MCF 10A (cell line): ENCODE measurements at regions not wholly inside any gene's neighbourhood (a gene's known extent, or its start where the extent isn't known, plus 50 kb on each side); places are given as distances from the start of the nearest gene placed in this dataset.

Experiments used
- BruUV-seq: library from RNA; stranded (reverse); fragments of 400-500 nt; replicated peaks from 2 replicates; lab custom pipeline; 2021; lab: Mats Ljungman, UMichigan
- CTCF ChIA-PET: fragments of 300-600 bp; sonication (Branson Sonifier 250); formaldehyde crosslinking; extraction: SDS; loops from one replicate; lab custom pipeline; 2021; ENCODE audit warnings: antibody characterized with exemption, inconsistent platforms; lab: Yijun Ruan, JAX
- POLR2A ChIA-PET: fragments of 300-600, 350-650 bp; sonication (Branson Sonifier 250); formaldehyde crosslinking; extraction: SDS; loops from one replicate; lab custom pipeline; 2020; ENCODE audit warnings: antibody characterized with exemption, inconsistent platforms; lab: Yijun Ruan, JAX
- DNase-seq: peaks from one replicate; pipeline ENCODE4 v3.0.0-alpha.2; 2018; ENCODE audit not compliant: unreplicated experiment
- H3K27ac Mint-ChIP-seq: one replicate; pipeline ENCODE4 v1.8.0; 2022; ENCODE audit warnings: mild to moderate bottlenecking, low read depth, mixed read lengths; ENCODE audit not compliant: unreplicated experiment
- H3K27me3 Mint-ChIP-seq: one replicate; pipeline ENCODE4 v1.8.0; 2022; ENCODE audit warnings: mixed read lengths; ENCODE audit not compliant: insufficient read depth, unreplicated experiment
- H3K36me3 Mint-ChIP-seq: one replicate; pipeline ENCODE4 v1.8.0; 2022; ENCODE audit warnings: mild to moderate bottlenecking, moderate library complexity, mixed read lengths; ENCODE audit not compliant: insufficient read depth, unreplicated experiment
- H3K4me1 Mint-ChIP-seq: one replicate; pipeline ENCODE4 v1.8.0; 2022; ENCODE audit warnings: mixed read lengths; ENCODE audit not compliant: insufficient read depth, unreplicated experiment
- H3K4me3 Mint-ChIP-seq: one replicate; pipeline ENCODE4 v1.8.0; 2022; ENCODE audit warnings: mild to moderate bottlenecking, moderate library complexity, mixed read lengths; ENCODE audit not compliant: unreplicated experiment
- H3K9me3 Mint-ChIP-seq: one replicate; pipeline ENCODE4 v1.8.0; 2022; ENCODE audit warnings: mixed read lengths; ENCODE audit not compliant: unreplicated experiment
- CTCF ChIP-seq: fragments of 200-600 bp; IDR thresholded peaks from one replicate; pipeline ENCODE4 v1.8.0; 2022; ENCODE audit warnings: antibody characterized with exemption, mild to moderate bottlenecking; ENCODE audit not compliant: unreplicated experiment
- intact Hi-C: fragments of 100-400 bp; cut with micrococcal nuclease; formaldehyde crosslinking; loops from 2 replicates; pipeline ENCODE4 v1.14.1; 2022

DNA sequence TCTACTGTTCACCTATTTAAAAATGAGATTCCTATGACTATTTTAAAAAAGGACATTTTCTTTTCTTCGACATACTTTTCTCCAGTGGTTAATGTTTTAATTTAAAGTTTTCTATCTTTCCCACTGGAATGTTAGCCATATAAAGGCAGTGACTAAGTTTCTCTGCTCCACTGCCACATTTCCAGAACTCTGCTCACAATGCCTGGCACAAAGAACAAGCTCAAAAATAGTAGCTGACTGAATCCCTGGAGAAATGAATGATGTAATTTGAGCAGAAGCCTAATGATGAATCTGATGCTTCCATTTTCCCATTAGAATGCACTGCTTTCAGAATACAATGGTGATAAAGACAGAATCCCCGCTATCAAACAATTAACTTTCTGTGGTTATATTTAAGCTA is 817.8 kb downstream of the MTRR start:
- BruUV-seq: no TSS peak
- no peaks in the 10 kb centered on the region for H3K36me3 Mint-ChIP-seq
- no peak for DNase-seq
- H3K27ac Mint-ChIP-seq: no peak overlapping the region
- H3K27me3 Mint-ChIP-seq: no peaks in the 10 kb centered on the region
- no peaks in the 10 kb centered on the region for H3K4me1 Mint-ChIP-seq
- intact Hi-C loops: no loop called here
- ChIA-PET POLR2A (no interaction called here), CTCF (interaction anchor here (0.7 kb wide), 1 partner anchor 16 kb away, joined by 3 read pairs; no protein-coding TSS in a partner anchor)
- no peak overlapping the region for H3K4me3 Mint-ChIP-seq
- no peak for TF ChIP-seq CTCF
- no peaks in the 10 kb centered on the region for H3K9me3 Mint-ChIP-seq

GRCh38 chr5:8689773-8690172 is 820.8 kb downstream of the MTRR start:
- POLR2A ChIA-PET: no interaction called here
- TF ChIP-seq CTCF: no peak
- Mint-ChIP-seq H3K4me3 (no peak overlapping the region), H3K27ac (no peak overlapping the region), H3K27me3 (no peaks in the 10 kb centered on the region), H3K4me1 (no peaks in the 10 kb centered on the region), H3K9me3 (no peaks in the 10 kb centered on the region), H3K36me3 (no peaks in the 10 kb centered on the region)
- no TSS peak for BruUV-seq
- CTCF ChIA-PET: interaction anchor here (0.6 kb wide), 1 partner anchor 484 kb away, joined by 3 read pairs; no protein-coding TSS in a partner anchor
- DNase-seq: no peak
- intact Hi-C loops: no loop called here

DNA sequence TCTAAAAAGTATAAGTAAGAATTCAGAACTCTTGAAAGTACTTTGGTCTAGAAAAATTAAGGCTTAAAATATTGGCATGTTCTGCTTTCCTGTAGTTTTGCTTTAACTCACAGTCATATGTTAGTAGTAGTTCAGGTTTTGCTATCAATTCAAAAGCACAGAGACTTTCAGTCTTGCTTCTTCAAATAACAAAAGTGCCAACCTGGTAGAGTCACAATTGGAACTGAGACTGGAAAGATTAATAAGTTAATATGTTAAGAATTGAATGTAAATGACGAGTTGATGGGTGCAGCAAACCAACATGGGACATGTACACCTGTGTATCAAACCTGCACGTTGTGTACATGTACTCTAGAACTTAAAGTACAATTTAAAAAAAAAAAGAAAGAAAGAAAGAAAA is 822.3 kb downstream of the MTRR start:
- Mint-ChIP-seq H3K27ac (no peak overlapping the region), H3K4me1 (no peaks in the 10 kb centered on the region), H3K4me3 (no peak overlapping the region), H3K36me3 (no peaks in the 10 kb centered on the region), H3K27me3 (no peaks in the 10 kb centered on the region), H3K9me3 (no peaks in the 10 kb centered on the region)
- no peak for DNase-seq
- intact Hi-C loops: no loop called here
- CTCF ChIA-PET: no interaction called here
- POLR2A ChIA-PET: no interaction called here
- no TSS peak for BruUV-seq
- TF ChIP-seq CTCF: no peak

- intact Hi-C loops: no loop called here
- no peak for TF ChIP-seq CTCF
- no peak for DNase-seq
- Mint-ChIP-seq H3K36me3 (no peaks in the 10 kb centered on the region), H3K27me3 (no peaks in the 10 kb centered on the region), H3K4me3 (no peak overlapping the region), H3K4me1 (no peaks in the 10 kb centered on the region), H3K27ac (no peak overlapping the region), H3K9me3 (no peaks in the 10 kb centered on the region)
- ChIA-PET POLR2A (no interaction called here), CTCF (interaction anchor here (0.6 kb wide), 1 partner anchor 654 kb away, joined by 5 read pairs; no protein-coding TSS in a partner anchor)
- no TSS peak for BruUV-seq
Measured at GRCh38 chr5:8693341-8693844, 824.4 kb downstream of the MTRR start.
